ENCODE measurements at regions not wholly inside any gene's neighbourhood (a gene's known extent, or its start where the extent isn't known, plus 50 kb on each side); places are given as distances from the start of the nearest gene placed in this dataset.
"Not testable (repeated sequence)": the region's sequence is repeated elsewhere in the genome, so short reads cannot be mapped to it uniquely, and the experiment has no call there.

- Mint-ChIP-seq H3K4me3 (no peak overlapping the region), H3K4me1 (no peaks in the 10 kb centered on the region), H3K36me3 (no peaks in the 10 kb centered on the region), H3K27ac (no peak overlapping the region), H3K27me3 (no peaks in the 10 kb centered on the region), H3K9me3 (no peaks in the 10 kb centered on the region)
- ATAC-seq = no peak
These were observed 379.6 kb upstream of the ZFP42 start for GRCh38 chr4:187615972-187616371.

DNA sequence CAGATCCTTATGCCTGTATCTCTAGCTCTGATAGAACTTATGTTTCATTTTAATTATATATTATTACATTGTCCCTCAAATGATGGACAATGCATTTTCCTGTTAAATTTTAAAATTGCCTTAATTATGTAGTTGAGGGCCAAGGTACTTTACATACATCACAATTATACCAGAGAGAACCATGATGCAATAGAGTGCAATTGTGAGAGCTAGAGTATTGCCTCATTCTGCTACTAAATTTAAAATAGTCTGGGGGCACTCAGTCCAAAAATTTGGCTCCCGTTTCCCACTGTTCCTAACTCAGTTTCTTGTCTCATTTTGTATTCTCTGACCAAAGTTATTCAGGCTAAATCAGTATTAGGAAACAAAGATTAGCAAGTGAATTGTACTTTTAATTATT is 378.5 kb upstream of the ZFP42 start:
- no peak overlapping the region for H3K4me3 Mint-ChIP-seq
- H3K36me3 Mint-ChIP-seq = no peaks in the 10 kb centered on the region
- no peaks in the 10 kb centered on the region for H3K9me3 Mint-ChIP-seq
- no peak overlapping the region for H3K27ac Mint-ChIP-seq
- no peak for ATAC-seq
- H3K27me3 Mint-ChIP-seq = no peaks in the 10 kb centered on the region
- no peaks in the 10 kb centered on the region for H3K4me1 Mint-ChIP-seq

- H3K4me1 Mint-ChIP-seq = no peaks in the 10 kb centered on the region
These were observed 376.8 kb upstream of the ZFP42 start for GRCh38 chr4:187618701-187619281.

DNA sequence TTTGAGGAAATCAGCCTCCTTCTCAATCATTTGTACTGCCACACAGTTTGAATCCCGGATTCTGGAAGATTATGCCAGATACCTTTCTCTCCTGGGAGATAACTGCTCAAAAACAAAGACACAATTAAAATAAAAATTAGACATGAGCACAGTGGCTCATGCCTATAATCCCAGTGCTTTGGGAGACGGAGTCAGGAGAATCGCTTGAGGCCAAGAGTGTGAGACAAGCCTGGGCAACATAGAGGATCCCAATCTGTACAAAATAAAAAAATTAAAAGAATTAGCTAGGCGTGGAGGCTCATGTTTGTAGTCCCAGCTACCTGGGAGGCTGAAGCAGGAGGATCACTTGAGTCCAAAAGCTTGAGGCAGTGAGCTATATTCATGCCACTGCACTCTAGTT is 376.3 kb upstream of the ZFP42 start:
- Mint-ChIP-seq H3K9me3 (peaks cover 9% of the 10 kb centered on the region), H3K27me3 (no peaks in the 10 kb centered on the region), H3K27ac (no peak overlapping the region), H3K36me3 (no peaks in the 10 kb centered on the region), H3K4me3 (no peak overlapping the region), H3K4me1 (no peaks in the 10 kb centered on the region)
- no peak for ATAC-seq

More at GRCh38 chr4:187618701-187619281, 376.8 kb upstream of the ZFP42 start:
- Mint-ChIP-seq H3K9me3 (peaks cover 5% of the 10 kb centered on the region), H3K4me3 (no peak overlapping the region), H3K27me3 (no peaks in the 10 kb centered on the region), H3K27ac (no peak overlapping the region), H3K36me3 (no peaks in the 10 kb centered on the region)
- no peak for ATAC-seq

DNA sequence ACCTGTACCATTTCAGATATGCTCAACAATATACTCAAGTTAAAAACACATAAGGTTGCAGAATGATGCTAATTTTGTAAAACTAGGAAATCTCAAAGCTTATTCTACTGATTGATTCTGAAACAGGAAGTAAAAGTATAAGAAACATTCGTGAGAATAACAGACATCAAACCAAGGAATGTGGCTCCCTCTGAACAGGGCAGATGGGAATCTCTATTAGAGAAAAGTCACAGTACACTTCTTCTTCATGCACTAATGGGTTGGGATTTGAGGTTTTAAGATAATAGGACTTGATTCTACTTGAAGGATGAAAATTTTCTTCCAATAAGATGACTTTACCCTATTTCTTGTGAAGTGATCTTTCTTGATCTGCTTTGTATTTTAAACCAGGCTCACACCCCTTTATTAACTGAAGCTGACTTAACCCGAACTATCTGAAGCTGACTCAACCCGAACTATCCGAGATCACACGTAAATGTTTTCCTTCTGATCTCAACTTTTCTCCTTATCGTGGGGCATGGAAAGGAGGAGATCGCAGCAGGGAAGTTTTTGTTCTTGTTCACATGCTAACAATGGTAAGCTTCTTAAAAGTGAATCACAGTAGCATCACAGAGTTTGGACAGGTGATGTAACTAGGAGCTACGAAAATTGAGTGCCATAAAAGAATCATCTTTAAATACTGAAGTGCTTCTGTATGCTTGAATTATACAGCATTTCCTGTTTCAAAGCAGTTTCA is 363.1 kb upstream of the ZFP42 start:
- no peak overlapping the region for H3K4me3 Mint-ChIP-seq
- H3K27me3 Mint-ChIP-seq = no peaks in the 10 kb centered on the region
- ATAC-seq = no peak
- no peaks in the 10 kb centered on the region for H3K36me3 Mint-ChIP-seq
- H3K4me1 Mint-ChIP-seq = no peaks in the 10 kb centered on the region
- peaks cover 4% of the 10 kb centered on the region for H3K9me3 Mint-ChIP-seq
- H3K27ac Mint-ChIP-seq = no peak overlapping the region

DNA sequence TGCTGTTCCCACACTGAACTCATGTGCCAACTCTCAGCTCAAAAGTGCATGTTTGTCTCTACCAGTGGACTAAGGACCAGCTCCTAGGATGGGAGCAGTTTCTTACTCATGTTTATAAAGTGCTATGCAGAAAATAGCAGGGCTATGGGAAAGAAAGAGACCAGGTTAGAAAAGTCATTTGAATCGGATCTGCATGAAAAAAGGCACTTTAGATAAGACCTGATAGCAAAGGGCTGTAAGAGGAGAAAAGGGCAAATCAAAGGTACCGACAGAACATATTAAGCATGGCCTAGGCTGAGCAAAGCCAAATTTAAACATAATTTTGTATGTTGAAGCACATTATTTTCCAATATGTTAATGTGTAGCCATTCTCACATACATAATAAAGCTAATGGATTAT is 362.3 kb upstream of the ZFP42 start:
- H3K27ac Mint-ChIP-seq = no peak overlapping the region
- H3K36me3 Mint-ChIP-seq = no peaks in the 10 kb centered on the region
- no peak overlapping the region for H3K4me3 Mint-ChIP-seq
- no peaks in the 10 kb centered on the region for H3K27me3 Mint-ChIP-seq
- no peaks in the 10 kb centered on the region for H3K4me1 Mint-ChIP-seq
- H3K9me3 Mint-ChIP-seq = peaks cover 7% of the 10 kb centered on the region
- ATAC-seq = no peak

- Mint-ChIP-seq H3K4me3 (no peak overlapping the region), H3K9me3 (peaks cover 6% of the 10 kb centered on the region), H3K4me1 (no peaks in the 10 kb centered on the region), H3K36me3 (no peaks in the 10 kb centered on the region), H3K27ac (no peak overlapping the region), H3K27me3 (no peaks in the 10 kb centered on the region)
- no peak for ATAC-seq
These were observed 338.6 kb upstream of the ZFP42 start for GRCh38 chr4:187656959-187657358.

- no peak overlapping the region for H3K27ac Mint-ChIP-seq
- no peaks in the 10 kb centered on the region for H3K4me1 Mint-ChIP-seq
- no peak for ATAC-seq
- peaks cover 6% of the 10 kb centered on the region for H3K9me3 Mint-ChIP-seq
- H3K4me3 Mint-ChIP-seq = no peak overlapping the region
- H3K36me3 Mint-ChIP-seq = no peaks in the 10 kb centered on the region
- H3K27me3 Mint-ChIP-seq = no peaks in the 10 kb centered on the region
These were observed 332.5 kb upstream of the ZFP42 start for GRCh38 chr4:187663076-187663475.

- H3K4me3 Mint-ChIP-seq = no peak overlapping the region
- peaks cover 6% of the 10 kb centered on the region for H3K9me3 Mint-ChIP-seq
- no peaks in the 10 kb centered on the region for H3K36me3 Mint-ChIP-seq
- ATAC-seq = no peak
- H3K27ac Mint-ChIP-seq = no peak overlapping the region
- no peaks in the 10 kb centered on the region for H3K27me3 Mint-ChIP-seq
- no peaks in the 10 kb centered on the region for H3K4me1 Mint-ChIP-seq
These were observed 331.6 kb upstream of the ZFP42 start for GRCh38 chr4:187664011-187664410.

GRCh38 chr4:187665086-187665485 is 330.5 kb upstream of the ZFP42 start:
- ATAC-seq = no peak
- Mint-ChIP-seq H3K27me3 (no peaks in the 10 kb centered on the region), H3K4me3 (no peak overlapping the region), H3K36me3 (no peaks in the 10 kb centered on the region), H3K9me3 (peaks cover 6% of the 10 kb centered on the region), H3K4me1 (no peaks in the 10 kb centered on the region), H3K27ac (no peak overlapping the region)

GRCh38 chr4:187666034-187666433 is 329.5 kb upstream of the ZFP42 start:
- Mint-ChIP-seq H3K36me3 (no peaks in the 10 kb centered on the region), H3K27me3 (no peaks in the 10 kb centered on the region), H3K9me3 (peaks cover 9% of the 10 kb centered on the region), H3K4me1 (no peaks in the 10 kb centered on the region), H3K4me3 (no peak overlapping the region), H3K27ac (no peak overlapping the region)
- no peak for ATAC-seq

DNA sequence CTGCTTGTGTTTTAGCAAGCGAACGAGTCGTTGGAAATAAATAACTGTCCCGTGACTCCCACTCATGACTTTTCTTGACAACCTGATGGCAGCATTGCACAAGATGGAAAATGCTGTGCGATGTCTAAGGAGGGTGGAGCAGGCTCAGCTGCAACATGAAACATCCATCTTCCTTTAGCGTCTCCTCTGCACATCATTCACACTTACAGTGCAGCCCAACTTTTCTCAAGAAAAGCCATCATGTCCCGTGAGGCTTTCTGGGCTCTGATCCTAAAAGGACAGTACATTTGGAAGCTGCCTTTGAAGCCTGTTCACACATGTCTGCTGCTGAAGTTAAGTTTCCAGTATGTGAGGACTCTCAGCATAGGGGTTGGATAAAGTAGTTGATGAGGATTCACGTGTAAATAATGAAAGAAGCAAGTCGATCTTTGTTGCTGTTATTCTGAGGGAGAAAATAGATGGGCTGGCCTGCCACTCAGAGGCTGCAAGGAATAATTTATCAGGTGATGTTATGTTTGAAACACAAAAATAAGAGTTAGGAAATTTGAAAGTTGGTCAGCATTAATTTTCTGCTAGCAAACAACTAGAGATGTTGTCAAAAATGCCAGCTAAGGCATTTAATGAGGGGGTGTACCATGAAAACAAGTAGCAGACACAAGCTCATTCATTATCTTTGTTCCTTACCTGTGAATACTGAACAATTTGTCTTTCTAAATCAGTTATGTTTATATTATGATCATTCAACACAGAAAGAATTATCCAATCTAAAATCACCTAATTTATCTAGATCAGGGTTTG is 328.7 kb upstream of the ZFP42 start:
- no peaks in the 10 kb centered on the region for H3K4me1 Mint-ChIP-seq

DNA sequence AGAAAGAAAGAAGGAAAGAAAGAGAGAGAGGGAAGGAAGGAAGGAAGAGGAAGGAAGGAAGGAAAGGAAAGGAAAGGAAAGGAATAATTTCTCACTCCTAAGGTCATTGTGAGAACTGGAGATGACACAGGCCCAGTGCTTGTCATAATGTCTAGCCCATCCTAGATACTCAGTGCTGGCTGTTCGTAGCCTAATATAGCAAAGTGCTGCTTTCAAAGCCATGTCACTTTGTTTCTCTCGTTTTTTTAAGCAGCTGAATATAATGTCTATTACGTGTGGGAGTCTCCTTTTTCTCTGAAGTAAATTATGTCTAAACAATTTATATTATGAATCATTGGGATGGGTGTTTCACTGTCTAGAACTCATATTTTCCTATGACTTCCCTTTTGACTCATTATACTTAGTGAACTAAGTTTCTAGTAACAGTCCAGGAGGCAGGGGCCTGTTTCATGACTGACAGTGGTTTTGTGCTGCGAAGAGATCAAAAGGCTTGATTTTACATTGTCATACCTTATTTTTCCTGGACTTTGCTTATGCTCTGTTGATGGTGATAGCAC is 327.0 kb upstream of the ZFP42 start:
- H3K4me1 Mint-ChIP-seq = no peaks in the 10 kb centered on the region
- H3K4me3 Mint-ChIP-seq = no peak overlapping the region
- H3K27me3 Mint-ChIP-seq = no peaks in the 10 kb centered on the region
- peaks cover 6% of the 10 kb centered on the region for H3K9me3 Mint-ChIP-seq
- H3K36me3 Mint-ChIP-seq = no peaks in the 10 kb centered on the region
- ATAC-seq = no peak
- H3K27ac Mint-ChIP-seq = no peak overlapping the region

More for the DNA sequence above, 328.7 kb upstream of the ZFP42 start:
- Mint-ChIP-seq H3K36me3 (no peaks in the 10 kb centered on the region), H3K27ac (no peak overlapping the region), H3K9me3 (peaks cover 9% of the 10 kb centered on the region), H3K27me3 (no peaks in the 10 kb centered on the region), H3K4me3 (no peak overlapping the region)
- no peak for ATAC-seq

GRCh38 chr4:187671521-187671920 is 324.1 kb upstream of the ZFP42 start:
- H3K27me3 Mint-ChIP-seq, H3K4me1 Mint-ChIP-seq, ATAC-seq, H3K27ac Mint-ChIP-seq, H3K36me3 Mint-ChIP-seq, H3K4me3 Mint-ChIP-seq: not testable (repeated sequence)
- peaks cover 11% of the 10 kb centered on the region for H3K9me3 Mint-ChIP-seq

DNA sequence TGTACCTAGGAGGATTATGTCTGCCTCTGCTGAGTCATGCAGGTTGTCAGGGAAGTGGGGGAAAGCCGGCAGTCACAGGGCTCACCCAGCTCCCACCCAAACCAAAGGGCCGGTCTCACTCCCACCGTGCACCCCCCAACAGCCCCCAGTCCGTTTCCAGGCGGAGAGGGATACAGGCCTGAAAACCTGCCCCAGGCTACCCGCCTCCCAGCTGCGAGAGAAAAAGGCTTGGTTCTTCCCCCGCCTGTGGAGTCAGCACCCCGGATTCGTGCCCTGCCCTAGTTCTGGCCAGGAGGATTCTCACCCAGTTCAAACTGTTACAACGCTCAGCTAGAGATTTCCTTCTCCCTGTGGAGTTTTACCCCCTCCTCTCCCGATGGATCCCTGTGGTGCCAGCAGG is 323.6 kb upstream of the ZFP42 start:
- peaks cover 13% of the 10 kb centered on the region for H3K9me3 Mint-ChIP-seq
- H3K4me3 Mint-ChIP-seq, H3K27ac Mint-ChIP-seq, H3K4me1 Mint-ChIP-seq, H3K36me3 Mint-ChIP-seq, ATAC-seq, H3K27me3 Mint-ChIP-seq: not testable (repeated sequence)
